HCT116 (cell line): ENCODE measurements at regions not wholly inside any gene's neighbourhood (a gene's known extent, or its start where the extent isn't known, plus 50 kb on each side); places are given as distances from the start of the nearest gene placed in this dataset.

Experiments used
- ATAC-seq: fragments of 200-7000 bp; cut with Tn5 transposase; 2 replicates; pipeline ENCODE4 v1.9.1; 2020; ENCODE audit warnings: mild to moderate bottlenecking, moderate library complexity
- BruUV-seq: library from RNA; stranded (reverse); fragments of 400-500 nt; replicated peaks from 2 replicates; lab custom pipeline; 2021; lab: Mats Ljungman, UMichigan
- CTCF ChIA-PET: fragments of 300-600 bp; sonication (Branson Sonifier 250); formaldehyde crosslinking; loops from one replicate; lab custom pipeline; 2021; ENCODE audit warnings: antibody characterized with exemption; lab: Charles Lee
- POLR2A ChIA-PET: fragments of 300-600, 350-600 bp; sonication (Branson Sonifier 250); formaldehyde crosslinking; loops from one replicate; lab custom pipeline; 2021; ENCODE audit warnings: antibody characterized with exemption; lab: Charles Lee
- RAD21 ChIA-PET, 2 experiments: fragments of 300-600 bp; sonication (Branson Sonifier 250); formaldehyde crosslinking; loops; one replicate each; lab custom pipeline; 2023; ENCODE audit warnings: low total read pairs in 2 of 2; ENCODE audit not compliant: uncharacterized antibody in 2 of 2, unreplicated experiment in 2 of 2, low non-redundant PET in 1 of 2; lab: Charles Lee
- DNase-seq: peaks from one replicate; pipeline ENCODE4 v3.0.0-alpha.2; 2010; ENCODE audit warnings: low read depth, low spot score
- H2AFZ ChIP-seq: fragments of 200-600 bp; shearing (Covaris generic), sonication (generic); 2 replicates; pipeline ENCODE4 v1.6.1; 2017; ENCODE audit warnings: low read depth, mixed run types, mixed read lengths, antibody characterized with exemption, low read length; ENCODE audit not compliant: poor library complexity, severe bottlenecking
- H3K27ac ChIP-seq: 2 replicates; pipeline ENCODE4 v1.5.1; 2012; ENCODE audit warnings: low read depth, low read length
- H3K27me3 ChIP-seq: fragments of 200-600 bp; sonication (generic); 2 replicates; pipeline ENCODE4 v1.6.1; 2016; ENCODE audit warnings: mixed run types, low read length, mixed read lengths; ENCODE audit not compliant: insufficient read depth
- H3K36me3 ChIP-seq, 2 experiments: fragments of 200-500 bp in 1 of 2; fragments of 200-600 bp in 1 of 2; sonication (Bioruptor generic) in 1 of 2; sonication (generic) in 1 of 2; 2 replicates each; pipeline versions ENCODE4 v1.5.1 to v1.6.1; 2014 to 2016; ENCODE audit warnings: low read length in 2 of 2, inconsistent platforms in 1 of 2, mixed read lengths in 1 of 2, mixed run types in 1 of 2; ENCODE audit not compliant: insufficient read depth in 2 of 2, control insufficient read depth in 1 of 2
- H3K4me1 ChIP-seq, 2 experiments: fragments of 200-600 bp in 1 of 2; sonication (generic) in 1 of 2; 2 replicates each; pipeline versions ENCODE4 v1.5.1 to v1.6.1; 2012 to 2017; ENCODE audit warnings: low read length in 2 of 2, inconsistent platforms in 1 of 2, mild to moderate bottlenecking in 1 of 2, mixed read lengths in 1 of 2, mixed run types in 1 of 2, moderate library complexity in 1 of 2; ENCODE audit not compliant: insufficient read depth in 2 of 2, control insufficient read depth in 1 of 2
- H3K4me2 ChIP-seq: fragments of 200-600 bp; sonication (generic); 2 replicates; pipeline ENCODE4 v1.6.1; 2017; ENCODE audit warnings: mixed run types, low read length, mixed read lengths
- H3K4me3 ChIP-seq, 2 experiments: fragments of 200-600 bp in 1 of 2; sonication (generic) in 1 of 2; replicated peaks in 1 of 2; 2 replicates each; pipeline ENCODE4 v1.5.1; 2011 to 2016; ENCODE audit warnings: low read length in 2 of 2, control low read depth in 1 of 2, low read depth in 1 of 2, mild to moderate bottlenecking in 1 of 2, mixed read lengths in 1 of 2, mixed run types in 1 of 2
- H3K79me2 ChIP-seq: fragments of 200-600 bp; sonication (generic); 2 replicates; pipeline ENCODE4 v1.6.1; 2017; ENCODE audit warnings: mild to moderate bottlenecking, mixed run types, low read length, moderate library complexity, mixed read lengths; ENCODE audit not compliant: insufficient read depth
- H3K9ac ChIP-seq: fragments of 200-600 bp; sonication (generic); 2 replicates; pipeline ENCODE4 v1.6.1; 2016; ENCODE audit warnings: low read length, mixed read lengths
- H3K9me2 ChIP-seq: fragments of 200-600 bp; sonication (generic), shearing (Covaris generic); 2 replicates; pipeline ENCODE4 v1.6.1; 2017; ENCODE audit warnings: mixed run types, mild to moderate bottlenecking, moderate library complexity; ENCODE audit not compliant: insufficient read depth
- H3K9me3 ChIP-seq, 2 experiments: fragments of 200-500 bp in 1 of 2; fragments of 200-600 bp in 1 of 2; sonication (Bioruptor generic) in 1 of 2; sonication (generic) in 1 of 2; 2 replicates each; pipeline ENCODE4 v1.6.1; 2014 to 2017; ENCODE audit warnings: low read length in 2 of 2, mixed read lengths in 2 of 2, inconsistent platforms in 1 of 2, low read depth in 1 of 2, mild to moderate bottlenecking in 1 of 2, mixed run types in 1 of 2, moderate library complexity in 1 of 2; ENCODE audit not compliant: control insufficient read depth in 1 of 2, insufficient read depth in 1 of 2
- H4K20me1 ChIP-seq: fragments of 200-600 bp; sonication (generic), shearing (Covaris generic); 2 replicates; pipeline ENCODE4 v1.6.1; 2017; ENCODE audit warnings: mixed run types, mild to moderate bottlenecking, moderate library complexity; ENCODE audit not compliant: insufficient read depth
- ATF3 ChIP-seq: IDR thresholded peaks from 2 replicates; pipeline ENCODE4 v1.6.1; 2012
- CBX3 ChIP-seq: IDR thresholded peaks from 2 replicates; pipeline ENCODE4 v1.6.1; 2012; ENCODE audit warnings: low read depth
- CEBPB ChIP-seq: IDR thresholded peaks from 2 replicates; pipeline ENCODE4 v1.6.1; 2012; ENCODE audit warnings: low read depth
- CTCF ChIP-seq, 3 experiments: fragments of 200-600 bp in 1 of 3; sonication (generic) in 1 of 3; IDR thresholded peaks in 2 of 3; conservative IDR thresholded peaks in 1 of 3; 2 replicates each; pipeline ENCODE4 v1.5.1; 2012 to 2017; ENCODE audit warnings: low read depth in 2 of 3, low read length in 2 of 3, antibody characterized with exemption in 1 of 3, borderline replicate concordance in 1 of 3, control low read depth in 1 of 3, mild to moderate bottlenecking in 1 of 3, mixed read lengths in 1 of 3, mixed run types in 1 of 3, moderate library complexity in 1 of 3; ENCODE audit not compliant: insufficient read depth in 1 of 3
- EGR1 ChIP-seq: IDR thresholded peaks from 2 replicates; pipeline ENCODE4 v1.6.1; 2012; ENCODE audit warnings: low read depth
- EZH2 ChIP-seq: fragments of 200-600 bp; sonication (generic); IDR thresholded peaks from 2 replicates; pipeline ENCODE4 v1.6.1; 2017; ENCODE audit warnings: antibody characterized with exemption, mixed run types
- EZH2phosphoT487 ChIP-seq: fragments of 200-600 bp; IDR thresholded peaks from 2 replicates; pipeline ENCODE4 v1.6.1; 2018; ENCODE audit warnings: antibody characterized with exemption, borderline replicate concordance
- FOSL1 ChIP-seq: IDR thresholded peaks from 2 replicates; pipeline ENCODE4 v1.6.1; 2012; ENCODE audit warnings: low read depth
- MAX ChIP-seq: IDR thresholded peaks from 2 replicates; pipeline ENCODE4 v1.6.1; 2012
- POLR2A ChIP-seq: IDR thresholded peaks from 2 replicates; pipeline ENCODE4 v1.7.0; 2011; ENCODE audit warnings: borderline replicate concordance; ENCODE audit not compliant: insufficient read depth, insufficient read length; ENCODE audit errors: extremely low read depth
- RAD21 ChIP-seq: IDR thresholded peaks from 2 replicates; pipeline ENCODE4 v1.6.1; 2012; ENCODE audit warnings: low read depth, mild to moderate bottlenecking
- SP1 ChIP-seq: IDR thresholded peaks from 2 replicates; pipeline ENCODE4 v1.6.1; 2012; ENCODE audit warnings: low read depth
- SRF ChIP-seq: IDR thresholded peaks from 2 replicates; pipeline ENCODE4 v1.6.1; 2012; ENCODE audit warnings: low read depth
- ZBTB33 ChIP-seq: IDR thresholded peaks from 2 replicates; pipeline ENCODE4 v1.6.1; 2011; ENCODE audit warnings: mild to moderate bottlenecking, low read length, moderate library complexity; ENCODE audit not compliant: insufficient replicate concordance; ENCODE audit errors: extremely low read depth
- ZFX ChIP-seq: fragments of 450-650 bp; IDR thresholded peaks from 2 replicates; pipeline ENCODE4 v1.6.1; 2017
- ZNF274 ChIP-seq: fragments of 200-500 bp; sonication (Bioruptor generic); IDR thresholded peaks from 2 replicates; pipeline ENCODE4 v1.6.1; 2014; ENCODE audit warnings: mild to moderate bottlenecking, low read depth, low read length, inconsistent platforms
- intact Hi-C: fragments of 100-400 bp; cut with micrococcal nuclease; formaldehyde crosslinking; loops from 2 replicates; pipeline ENCODE4 v1.10.0; 2022

- H3K9me2 ChIP-seq = no peaks in the 10 kb centered on the region
- no peaks in the 10 kb centered on the region for H3K36me3 ChIP-seq
- H3K4me3 ChIP-seq = no peak overlapping the region
- DNase-seq (no peak), ATAC-seq (no peak)
- H3K9ac ChIP-seq = no peak overlapping the region
- H3K27ac ChIP-seq = no peak overlapping the region
- H3K9me3 ChIP-seq = no peaks in the 10 kb centered on the region
- no peaks in the 10 kb centered on the region for H4K20me1 ChIP-seq
- no peak overlapping the region for H3K4me2 ChIP-seq
- ChIA-PET POLR2A (no interaction called here), RAD21 (no interaction called here), CTCF (no interaction called here)
- intact Hi-C loops = no loop called here
- H3K4me1 ChIP-seq = no peaks in the 10 kb centered on the region
- no peaks in the 10 kb centered on the region for H3K79me2 ChIP-seq
- no peak for TF ChIP-seq EGR1
- TF ChIP-seq EZH2 = no peak
- no peak for TF ChIP-seq SP1
- no peak for TF ChIP-seq RAD21
- TF ChIP-seq CTCF (IDR thresholded peaks at IDR 0.05 in 2 of 3, conservative IDR thresholded peaks at IDR 0.05 in 1 of 3; ENCODE audit: borderline replicate concordance in 1 of 3, insufficient read depth in 1 of 3, low read depth in 2 of 3, low read length in 2 of 3) = no peak
- no peak for TF ChIP-seq EZH2phosphoT487
- TF ChIP-seq ZNF274 = no peak
- no peak for TF ChIP-seq CEBPB
- TF ChIP-seq POLR2A = no peak
- TF ChIP-seq ZFX = no peak
- no peak for TF ChIP-seq ZBTB33
- TF ChIP-seq MAX = no peak
- no peak for TF ChIP-seq ATF3
- no peak for TF ChIP-seq SRF
- no peak for TF ChIP-seq CBX3
- TF ChIP-seq FOSL1 = no peak
- H2AFZ ChIP-seq = no peak overlapping the region
- H3K27me3 ChIP-seq = no peaks in the 10 kb centered on the region
- no TSS peak for BruUV-seq
Measured at GRCh38 chr5:38681966-38682365, 125.5 kb upstream of the LIFR start.
